Body of pancreas (tissue), 4 donors: ENCODE measurements at regions not wholly inside any gene's neighbourhood (a gene's known extent, or its start where the extent isn't known, plus 50 kb on each side); places are given as distances from the start of the nearest gene placed in this dataset.

ENCODE experiments used
- ATAC-seq: fragments of 150-250 bp; one replicate; pipeline ENCODE4 v1.9.1; 2016
- DNase-seq, 4 donors: peaks; one replicate each; pipeline ENCODE4 v3.0.0-alpha.2; 2019
- H3K27ac ChIP-seq, 4 donors: fragments of 200-600 bp; sonication (generic); 1 replicate in 3 of 4; 2 replicates in 1 of 4; pipeline versions ENCODE4 v1.5.1 to v1.6.1; 2016 to 2019; ENCODE audit warnings: mild to moderate bottlenecking in 1 of 4, mixed read lengths in 1 of 4, moderate library complexity in 1 of 4
- H3K27me3 ChIP-seq, 2 donors: fragments of 200-600 bp; sonication (generic); one replicate each; pipeline ENCODE4 v1.6.0; 2016; ENCODE audit warnings: mild to moderate bottlenecking in 1 of 2
- H3K36me3 ChIP-seq, 2 donors: fragments of 200-600 bp; sonication (generic); replicated peaks in 1 of 2; 2 replicates each; pipeline ENCODE4 v1.5.1; 2016; ENCODE audit warnings: low read depth in 2 of 2; ENCODE audit not compliant: insufficient read depth in 1 of 2
- H3K4me1 ChIP-seq: fragments of 200-600 bp; sonication (generic); one replicate; pipeline ENCODE4 v1.6.0; 2016
- H3K4me3 ChIP-seq, 2 donors: fragments of 200-600 bp; sonication (generic); 1 replicate in 1 of 2; 2 replicates in 1 of 2; pipeline ENCODE4 v1.5.1; 2016 to 2019
- H3K9me3 ChIP-seq, 3 donors: fragments of 200-600 bp; sonication (generic); 1 replicate in 2 of 3; 2 replicates in 1 of 3; pipeline ENCODE4 v1.5.1; 2016
- CTCF ChIP-seq, 7 experiments: fragments of 450-650 bp in 4 of 7; fragments of 200-600 bp in 3 of 7; sonication (generic) in 3 of 7; IDR thresholded peaks; one replicate each; pipeline ENCODE4 v1.5.1; 2016 to 2019; ENCODE audit warnings: antibody characterized with exemption in 7 of 7
- POLR2A ChIP-seq, 3 donors: fragments of 450-650 bp; IDR thresholded peaks; one replicate each; pipeline ENCODE4 v1.6.1; 2016; ENCODE audit warnings: antibody characterized with exemption in 3 of 3, mild to moderate bottlenecking in 2 of 3
- WGBS, 2 donors: methylation state at CpG; one replicate each; pipeline ENCODE4 v1.1.5; 2017; 5-methylcytosine and 5-hydroxymethylcytosine counted together
- intact Hi-C: fragments of 100-400 bp; cut with DNase I; formaldehyde crosslinking; loops from one replicate; pipeline ENCODE4 v1.15.1; 2023

GRCh38 chr2:223176970-223177369, 125.0 kb downstream of the KCNE4 start:
- 61 to 63% methylated on average over 2 of the region's 2 CpGs for WGBS, 2 donors
- intact Hi-C loops, result no loop called here

GRCh38 chr2:223180463-223180862, 128.5 kb downstream of the KCNE4 start:
- intact Hi-C loops, result no loop called here
- Histone ChIP-seq H3K27ac (no peak overlapping the region), H3K4me3 (no peak overlapping the region), H3K9me3 (no peaks in the 10 kb centered on the region), H3K36me3 (no peaks in the 10 kb centered on the region), H3K4me1 (no peaks in the 10 kb centered on the region), H3K27me3 (no peaks in the 10 kb centered on the region)
- no peak for TF ChIP-seq CTCF (IDR thresholded peaks at IDR 0.05)
- no peak for TF ChIP-seq POLR2A (IDR thresholded peaks at IDR 0.05)
- DNase-seq, result no peak
- WGBS, 2 donors, result 48 to 63% methylated on average over 2 of the region's 2 CpGs
- no peak for ATAC-seq

More at GRCh38 chr2:223176970-223177369, 125.0 kb downstream of the KCNE4 start:
- no peak for TF ChIP-seq CTCF (IDR thresholded peaks at IDR 0.05)
- no peak for TF ChIP-seq POLR2A (IDR thresholded peaks at IDR 0.05)
- Histone ChIP-seq H3K36me3 (no peaks in the 10 kb centered on the region), H3K4me3 (no peak overlapping the region), H3K9me3 (no peaks in the 10 kb centered on the region), H3K27me3 (no peaks in the 10 kb centered on the region), H3K27ac (no peak overlapping the region), H3K4me1 (no peaks in the 10 kb centered on the region)
- DNase-seq, result no peak
- no peak for ATAC-seq

GRCh38 chr2:223181561-223181960, 129.6 kb downstream of the KCNE4 start:
- Histone ChIP-seq H3K27ac (no peak overlapping the region), H3K9me3 (no peaks in the 10 kb centered on the region), H3K4me3 (no peak overlapping the region), H3K4me1 (no peaks in the 10 kb centered on the region), H3K27me3 (no peaks in the 10 kb centered on the region), H3K36me3 (no peaks in the 10 kb centered on the region)
- TF ChIP-seq CTCF (IDR thresholded peaks at IDR 0.05) (no peak), POLR2A (IDR thresholded peaks at IDR 0.05) (no peak)
- DNase-seq (no peak), ATAC-seq (no peak)
- intact Hi-C loops, result no loop called here
- WGBS, 2 donors, result 39 to 40% methylated on average over 1 of the region's 1 CpG

GRCh38 chr2:223182356-223182755, 130.4 kb downstream of the KCNE4 start:
- ATAC-seq (no peak), DNase-seq (no peak)
- 61 to 74% methylated on average over 2 of the region's 2 CpGs for WGBS, 2 donors
- no peaks in the 10 kb centered on the region for H3K27me3 ChIP-seq
- intact Hi-C loops, result no loop called here
- H3K27ac ChIP-seq, result no peak overlapping the region
- no peaks in the 10 kb centered on the region for H3K9me3 ChIP-seq
- TF ChIP-seq POLR2A (IDR thresholded peaks at IDR 0.05), result no peak
- TF ChIP-seq CTCF (IDR thresholded peaks at IDR 0.05), result no peak
- H3K4me1 ChIP-seq, result no peaks in the 10 kb centered on the region
- no peaks in the 10 kb centered on the region for H3K36me3 ChIP-seq
- no peak overlapping the region for H3K4me3 ChIP-seq

- H3K9me3 ChIP-seq, result no peaks in the 10 kb centered on the region
- TF ChIP-seq POLR2A (IDR thresholded peaks at IDR 0.05), result no peak
- TF ChIP-seq CTCF (IDR thresholded peaks at IDR 0.05), result no peak
- no peak overlapping the region for H3K4me3 ChIP-seq
- H3K36me3 ChIP-seq, result no peaks in the 10 kb centered on the region
- 82 to 83% methylated on average over 4 of the region's 4 CpGs for WGBS, 2 donors
- ATAC-seq, result no peak
- DNase-seq, result no peak
- H3K4me1 ChIP-seq, result no peaks in the 10 kb centered on the region
- no peak overlapping the region for H3K27ac ChIP-seq
- intact Hi-C loops, result no loop called here
- H3K27me3 ChIP-seq, result no peaks in the 10 kb centered on the region
Observed at GRCh38 chr2:223185638-223186037, 133.6 kb downstream of the KCNE4 start.
